Fibroblast of the aortic adventitia (primary cell): ENCODE measurements at regions not wholly inside any gene's neighbourhood (a gene's known extent, or its start where the extent isn't known, plus 50 kb on each side); places are given as distances from the start of the nearest gene placed in this dataset.

Experiments used
- DNase-seq: peaks from one replicate; pipeline ENCODE4 v3.0.0-alpha.2; 2010; ENCODE audit warnings: low read depth
- H3K4me3 ChIP-seq: 2 replicates; pipeline ENCODE4 v1.5.1; 2011; ENCODE audit warnings: low read depth, mild to moderate bottlenecking, control low read depth, low read length, moderate library complexity
- TF ChIP-seq, protein P1 (sequence below): IDR thresholded peaks from 2 replicates; pipeline ENCODE4 v1.5.1; 2011; ENCODE audit warnings: mild to moderate bottlenecking, low read length, control low read depth, inconsistent platforms; ENCODE audit not compliant: insufficient read depth

DNA sequence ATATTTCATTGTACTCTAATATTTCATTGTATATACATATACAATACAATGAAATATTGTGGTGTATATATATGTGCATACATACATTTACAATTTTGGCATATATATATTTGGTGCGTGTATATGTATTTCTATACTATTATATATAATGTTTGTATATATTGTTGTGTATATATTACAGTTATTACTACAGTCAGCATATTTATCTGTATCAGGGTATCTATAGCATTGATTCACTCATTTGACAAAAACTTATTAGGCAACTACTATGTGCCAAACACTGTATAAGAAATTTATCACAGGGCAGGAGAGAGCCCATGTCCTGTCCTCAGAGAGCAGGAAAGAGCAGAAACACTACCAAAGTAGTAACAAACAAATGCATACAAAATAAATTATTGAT, 910.6 kb downstream of the QKI start:
- no peak overlapping the region for H3K4me3 ChIP-seq

DNA sequence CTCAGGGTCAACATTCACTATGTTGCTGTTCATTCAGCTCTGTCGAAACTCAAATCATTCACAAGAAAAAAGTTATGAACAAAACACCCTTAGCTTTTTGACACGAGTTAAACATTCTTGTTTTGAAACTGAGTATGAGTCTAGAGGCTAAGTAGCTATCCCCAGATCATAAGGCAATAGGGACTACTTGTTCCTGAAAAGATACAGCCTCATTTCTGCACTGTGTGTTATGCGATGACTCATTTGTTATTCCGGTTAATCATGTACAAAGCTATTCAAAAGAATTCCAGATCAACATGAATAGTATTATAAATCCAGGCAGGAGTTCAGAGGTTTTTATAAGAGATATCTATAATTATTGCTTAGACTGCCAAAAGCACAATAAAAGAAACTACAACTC, 908.0 kb downstream of the QKI start:
- no peak overlapping the region for H3K4me3 ChIP-seq
- peak; percentile 90 for DNase-seq
- TF ChIP-seq, protein P1, sequence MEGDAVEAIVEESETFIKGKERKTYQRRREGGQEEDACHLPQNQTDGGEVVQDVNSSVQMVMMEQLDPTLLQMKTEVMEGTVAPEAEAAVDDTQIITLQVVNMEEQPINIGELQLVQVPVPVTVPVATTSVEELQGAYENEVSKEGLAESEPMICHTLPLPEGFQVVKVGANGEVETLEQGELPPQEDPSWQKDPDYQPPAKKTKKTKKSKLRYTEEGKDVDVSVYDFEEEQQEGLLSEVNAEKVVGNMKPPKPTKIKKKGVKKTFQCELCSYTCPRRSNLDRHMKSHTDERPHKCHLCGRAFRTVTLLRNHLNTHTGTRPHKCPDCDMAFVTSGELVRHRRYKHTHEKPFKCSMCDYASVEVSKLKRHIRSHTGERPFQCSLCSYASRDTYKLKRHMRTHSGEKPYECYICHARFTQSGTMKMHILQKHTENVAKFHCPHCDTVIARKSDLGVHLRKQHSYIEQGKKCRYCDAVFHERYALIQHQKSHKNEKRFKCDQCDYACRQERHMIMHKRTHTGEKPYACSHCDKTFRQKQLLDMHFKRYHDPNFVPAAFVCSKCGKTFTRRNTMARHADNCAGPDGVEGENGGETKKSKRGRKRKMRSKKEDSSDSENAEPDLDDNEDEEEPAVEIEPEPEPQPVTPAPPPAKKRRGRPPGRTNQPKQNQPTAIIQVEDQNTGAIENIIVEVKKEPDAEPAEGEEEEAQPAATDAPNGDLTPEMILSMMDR = no peak

More for the DNA sequence above, 910.6 kb downstream of the QKI start:
- DNase-seq = no peak
- TF ChIP-seq, protein P1 = no peak

DNA sequence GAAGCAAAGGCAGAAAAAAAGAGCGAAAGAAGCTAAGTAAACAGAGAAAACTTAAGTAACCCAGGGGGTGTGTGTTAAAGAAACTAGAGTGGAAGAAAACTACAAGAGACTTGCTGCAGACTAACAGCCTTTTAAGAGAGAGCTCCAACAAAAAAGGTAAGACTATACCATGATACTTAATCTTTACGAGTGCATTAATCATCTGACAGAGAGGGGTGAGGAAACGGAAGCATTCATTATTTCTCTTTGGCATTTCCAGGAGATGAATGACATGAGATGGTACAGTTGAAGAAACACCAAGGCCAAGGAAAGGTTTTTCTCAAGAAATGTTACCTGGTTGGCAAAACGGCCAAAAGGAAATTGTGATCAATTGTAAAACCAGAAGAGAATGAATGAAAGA, 906.8 kb downstream of the QKI start:
- H3K4me3 ChIP-seq = no peak overlapping the region
- TF ChIP-seq, protein P1 = no peak
- DNase-seq = no peak

DNA sequence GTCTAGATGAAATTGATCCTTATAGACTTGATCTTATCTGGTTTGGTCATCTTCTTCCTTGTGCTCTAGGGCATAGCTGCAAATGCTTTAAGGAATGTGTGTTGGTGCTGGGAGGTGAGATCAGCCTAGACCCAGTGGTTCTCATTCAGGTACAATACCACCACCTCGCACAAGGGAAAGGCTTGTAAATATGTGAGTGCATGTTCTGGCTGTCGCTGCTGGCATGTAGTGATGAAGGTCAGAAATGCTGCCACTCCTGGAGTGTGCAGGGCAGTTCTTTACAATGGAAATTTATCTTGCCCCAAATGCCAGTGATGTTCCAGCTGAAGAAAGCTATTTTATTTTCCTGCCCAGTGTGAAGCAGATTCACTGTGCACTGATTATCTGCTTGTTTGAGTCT, 900.9 kb downstream of the QKI start:
- no peak for DNase-seq
- no peak overlapping the region for H3K4me3 ChIP-seq
- TF ChIP-seq, protein P1 = no peak

DNA sequence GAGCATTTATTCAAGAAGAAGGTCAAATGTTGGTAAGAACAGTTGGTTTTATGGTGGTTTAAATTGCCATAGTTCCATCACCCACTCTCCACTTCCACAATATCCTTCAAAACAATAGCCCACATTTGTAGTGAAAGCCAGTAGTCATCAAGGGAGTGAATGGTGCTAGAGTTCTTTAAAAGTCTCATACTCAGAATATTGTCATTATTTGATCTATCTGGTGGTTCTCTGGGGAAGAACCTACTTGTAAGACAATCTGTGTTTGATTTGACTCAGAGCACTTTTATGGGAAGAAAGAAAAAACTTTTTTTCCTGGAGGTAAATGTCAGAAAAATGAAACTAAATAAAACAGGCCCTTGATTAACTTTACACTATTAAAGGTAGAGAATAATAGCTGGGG, 893.8 kb downstream of the QKI start:
- TF ChIP-seq, protein P1 = no peak
- DNase-seq = no peak

DNA sequence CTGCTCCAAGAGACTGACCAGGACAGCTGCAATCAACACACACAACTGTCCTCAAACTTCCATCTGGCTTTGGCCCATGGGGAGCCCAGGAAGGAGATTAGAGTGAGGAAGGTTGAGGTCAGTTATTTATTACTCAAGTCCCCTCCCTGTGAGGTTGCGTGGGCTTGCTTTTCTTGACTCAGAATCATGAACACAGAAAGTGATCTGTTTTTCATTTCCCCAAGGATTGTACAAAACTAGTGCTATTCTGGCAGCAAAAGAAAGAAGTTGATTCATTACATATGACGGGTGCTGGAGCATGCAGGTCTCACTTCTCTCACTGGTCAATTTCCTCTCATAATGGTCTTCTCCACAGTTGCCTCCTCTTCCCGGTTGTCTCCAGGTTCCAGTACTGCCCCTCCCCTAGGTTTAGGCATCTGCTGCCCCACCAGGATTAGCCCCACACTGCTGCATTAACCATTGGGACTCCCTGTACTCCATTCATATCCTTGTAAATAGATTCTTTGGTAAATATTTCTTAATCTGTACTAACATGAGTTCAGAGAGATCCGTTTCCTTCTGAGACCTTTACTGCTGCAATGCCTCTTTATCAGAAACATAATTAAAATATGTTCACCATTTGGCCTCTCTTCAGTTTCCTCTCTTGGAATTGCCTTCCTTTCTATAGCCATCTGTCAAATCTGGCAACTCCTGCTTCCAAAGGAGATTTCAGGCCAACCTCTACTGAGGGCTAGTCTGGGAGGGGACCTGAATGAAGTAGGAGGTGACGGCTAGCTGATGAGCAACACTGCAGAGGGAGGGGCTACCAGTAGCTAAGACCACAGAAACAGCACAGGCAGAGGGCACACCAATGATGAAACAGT, 888.8 kb downstream of the QKI start:
- DNase-seq = peak; percentile 88
- TF ChIP-seq, protein P1 = no peak
- H3K4me3 ChIP-seq = no peak overlapping the region

More for the DNA sequence above, 893.8 kb downstream of the QKI start:
- H3K4me3 ChIP-seq = no peak overlapping the region

DNA sequence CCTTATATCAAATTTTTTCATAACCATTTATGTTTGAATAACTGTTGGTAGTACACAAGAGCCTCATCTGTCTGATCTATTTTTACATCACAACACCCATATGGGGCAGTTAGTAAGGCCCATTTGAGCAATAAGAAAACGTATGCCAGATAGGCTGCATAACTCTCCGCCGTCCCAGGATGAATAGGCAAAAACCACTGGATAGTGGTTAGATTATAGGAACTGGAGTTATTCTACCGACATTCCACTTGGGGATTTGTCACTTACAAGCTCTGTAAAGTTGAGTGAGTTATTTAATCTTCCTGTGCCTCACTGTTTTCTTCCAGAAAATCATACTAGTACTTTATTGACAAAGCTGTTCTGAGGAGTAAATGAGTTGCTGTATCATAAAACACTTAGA, 881.9 kb downstream of the QKI start:
- peak; percentile 53 for DNase-seq
- TF ChIP-seq, protein P1 = no peak
- H3K4me3 ChIP-seq = no peak overlapping the region
